Lung (tissue), 11 donors: ENCODE measurements at regions not wholly inside any gene's neighbourhood (a gene's known extent, or its start where the extent isn't known, plus 50 kb on each side); places are given as distances from the start of the nearest gene placed in this dataset.

ENCODE experiments used
- ATAC-seq: fragments of 200-7000 bp; cut with Tn5 transposase; one replicate; pipeline ENCODE4 v1.9.1; 2020; ENCODE audit warnings: moderate number of reproducible peaks; ENCODE audit not compliant: insufficient read depth, low FRiP score
- DNase-seq, 3 donors: peaks; one replicate each; pipeline ENCODE4 v3.0.0-alpha.2; 2013 to 2017
- H3K27ac ChIP-seq, 2 donors: one replicate each; pipeline ENCODE4 v1.5.1; 2013; ENCODE audit warnings: mild to moderate bottlenecking in 2 of 2, moderate library complexity in 2 of 2, control low read depth in 1 of 2, inconsistent platforms in 1 of 2, low read depth in 1 of 2, low read length in 1 of 2
- H3K27me3 ChIP-seq, 3 donors: one replicate each; pipeline ENCODE4 v1.5.1; 2013; ENCODE audit warnings: low read length in 2 of 3; ENCODE audit not compliant: control insufficient read depth in 3 of 3, insufficient read depth in 3 of 3
- H3K36me3 ChIP-seq, 4 donors: one replicate each; pipeline ENCODE4 v1.5.1; 2013; ENCODE audit warnings: low read length in 4 of 4, mild to moderate bottlenecking in 1 of 4, moderate library complexity in 1 of 4; ENCODE audit not compliant: control insufficient read depth in 4 of 4, insufficient read depth in 4 of 4
- H3K4me1 ChIP-seq, 5 donors: one replicate each; pipeline ENCODE4 v1.5.1; 2013; ENCODE audit warnings: low read length in 5 of 5, mild to moderate bottlenecking in 2 of 5, moderate library complexity in 1 of 5; ENCODE audit not compliant: control insufficient read depth in 5 of 5, insufficient read depth in 5 of 5
- H3K4me3 ChIP-seq: one replicate; pipeline ENCODE4 v1.5.1; 2013; ENCODE audit warnings: mild to moderate bottlenecking, control low read depth, moderate library complexity
- H3K9ac ChIP-seq, 2 donors: one replicate each; pipeline ENCODE4 v1.5.1; 2013; ENCODE audit warnings: low read length in 2 of 2, control low read depth in 1 of 2; ENCODE audit not compliant: insufficient read depth in 1 of 2
- H3K9me3 ChIP-seq, 4 donors: one replicate each; pipeline ENCODE4 v1.5.1; 2013; ENCODE audit warnings: low read length in 3 of 4, mild to moderate bottlenecking in 1 of 4, moderate library complexity in 1 of 4; ENCODE audit not compliant: control insufficient read depth in 4 of 4, insufficient read depth in 3 of 4
- WGBS, 2 donors: extraction: QIAGEN DNeasy Blood & Tissue Kit; methylation state at CpG; one replicate each; pipeline ENCODE4 v1.1.7; 2013; 5-methylcytosine and 5-hydroxymethylcytosine counted together
- TF ChIP-seq, protein P1 (sequence below): IDR thresholded peaks from 2 replicates; pipeline ENCODE4 v1.5.1; 2012; ENCODE audit warnings: mild to moderate bottlenecking; ENCODE audit errors: control extremely low read depth, extremely low read depth
- donor health status: control.
- donor health status: control.
- donor health status: Bipolar disorder and iron deficiency.
- donor health status: healthy.
- donor health status: DM: yes; HTN: yes; CAD: no.

DNA sequence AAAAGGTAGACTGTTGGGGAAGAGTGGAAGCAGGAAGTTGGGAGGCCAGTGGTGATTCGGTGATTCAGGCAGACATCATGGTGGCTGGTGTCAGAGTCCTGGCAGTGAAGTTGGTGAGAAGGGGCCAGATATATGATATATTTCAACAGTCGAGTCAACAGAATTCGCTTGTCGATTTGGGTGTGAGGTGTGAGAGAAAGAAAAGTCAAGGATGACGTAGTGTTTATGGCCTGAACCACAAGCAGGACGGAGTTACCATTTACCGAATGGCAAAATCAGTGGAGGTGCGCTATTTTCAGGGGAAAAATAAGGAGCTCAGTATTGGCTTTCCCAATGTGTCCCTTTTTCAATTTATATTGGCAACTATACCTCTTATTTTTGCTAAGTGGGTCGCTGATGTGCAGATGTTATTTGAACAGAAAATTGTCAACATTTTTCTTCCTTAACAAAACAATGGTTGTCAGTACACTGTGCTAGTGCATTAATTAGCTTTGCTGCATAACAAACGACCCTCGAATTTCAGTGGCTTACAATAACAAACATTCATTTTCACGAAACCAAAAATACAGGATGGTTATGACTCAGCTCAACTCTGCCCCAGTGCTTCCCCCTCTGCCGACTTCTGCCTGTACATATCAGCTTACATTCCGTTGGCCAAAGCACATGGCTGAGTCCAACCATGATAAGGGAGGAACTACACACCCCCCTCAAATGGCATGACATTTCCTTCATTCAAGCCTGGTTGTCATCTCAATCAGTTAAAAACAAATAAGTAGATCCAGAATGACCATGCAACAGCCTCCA, 255.0 kb upstream of the ZFP64 start:
- Histone ChIP-seq H3K27me3 (no peaks in the 10 kb centered on the region), H3K4me3 (no peak overlapping the region), H3K27ac (no peak overlapping the region), H3K36me3 (no peaks in the 10 kb centered on the region), H3K4me1 (no peaks in the 10 kb centered on the region), H3K9ac (no peak overlapping the region), H3K9me3 (no peaks in the 10 kb centered on the region)
- 84 to 90% methylated on average over 14 of the region's 14 CpGs for WGBS, 2 donors
- TF ChIP-seq, protein P1, sequence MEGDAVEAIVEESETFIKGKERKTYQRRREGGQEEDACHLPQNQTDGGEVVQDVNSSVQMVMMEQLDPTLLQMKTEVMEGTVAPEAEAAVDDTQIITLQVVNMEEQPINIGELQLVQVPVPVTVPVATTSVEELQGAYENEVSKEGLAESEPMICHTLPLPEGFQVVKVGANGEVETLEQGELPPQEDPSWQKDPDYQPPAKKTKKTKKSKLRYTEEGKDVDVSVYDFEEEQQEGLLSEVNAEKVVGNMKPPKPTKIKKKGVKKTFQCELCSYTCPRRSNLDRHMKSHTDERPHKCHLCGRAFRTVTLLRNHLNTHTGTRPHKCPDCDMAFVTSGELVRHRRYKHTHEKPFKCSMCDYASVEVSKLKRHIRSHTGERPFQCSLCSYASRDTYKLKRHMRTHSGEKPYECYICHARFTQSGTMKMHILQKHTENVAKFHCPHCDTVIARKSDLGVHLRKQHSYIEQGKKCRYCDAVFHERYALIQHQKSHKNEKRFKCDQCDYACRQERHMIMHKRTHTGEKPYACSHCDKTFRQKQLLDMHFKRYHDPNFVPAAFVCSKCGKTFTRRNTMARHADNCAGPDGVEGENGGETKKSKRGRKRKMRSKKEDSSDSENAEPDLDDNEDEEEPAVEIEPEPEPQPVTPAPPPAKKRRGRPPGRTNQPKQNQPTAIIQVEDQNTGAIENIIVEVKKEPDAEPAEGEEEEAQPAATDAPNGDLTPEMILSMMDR: no peak
- no peak for ATAC-seq
- no peak for DNase-seq

- peaks cover 0 to 4% (median 0%) of the 10 kb centered on the region in 5 donors for H3K4me1 ChIP-seq
- H3K27me3 ChIP-seq: peaks cover 0 to 4% (median 0%) of the 10 kb centered on the region in 3 donors
- DNase-seq (no peak), ATAC-seq (no peak)
- no peaks in the 10 kb centered on the region for H3K9me3 ChIP-seq
- H3K27ac ChIP-seq: no peak overlapping the region
- H3K4me3 ChIP-seq: no peak overlapping the region
- WGBS, 2 donors: 39 to 40% methylated on average over 1 of the region's 1 CpG
- no peak overlapping the region for H3K9ac ChIP-seq
- no peaks in the 10 kb centered on the region for H3K36me3 ChIP-seq
- TF ChIP-seq, protein P1: no peak
Observed at GRCh38 chr20:52444455-52444854, 252.9 kb upstream of the ZFP64 start.

DNA sequence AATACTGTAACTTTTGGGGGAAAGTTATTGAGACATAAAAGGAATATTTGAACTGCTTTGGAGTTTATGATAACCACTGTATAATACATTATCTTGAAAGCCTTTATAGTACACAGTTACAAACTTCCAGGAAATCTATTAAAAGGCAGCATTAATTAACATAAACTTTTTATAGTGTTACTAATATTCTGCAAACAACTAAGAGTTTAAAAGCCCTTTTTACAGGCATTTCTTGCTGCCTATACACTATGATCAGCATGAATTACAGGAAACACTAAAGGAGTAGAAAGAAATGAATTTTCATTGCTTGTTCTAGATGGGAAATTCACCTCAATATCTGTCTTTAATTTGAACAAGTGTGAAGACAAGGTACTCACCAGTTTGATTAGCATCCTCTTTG, 252.3 kb upstream of the ZFP64 start:
- TF ChIP-seq, protein P1: no peak
- Histone ChIP-seq H3K27me3 (peaks cover 0 to 4% (median 0%) of the 10 kb centered on the region in 3 donors), H3K9ac (no peak overlapping the region), H3K4me3 (no peak overlapping the region), H3K36me3 (no peaks in the 10 kb centered on the region), H3K9me3 (no peaks in the 10 kb centered on the region), H3K4me1 (peaks cover 0 to 4% (median 0%) of the 10 kb centered on the region in 5 donors), H3K27ac (no peak overlapping the region)
- ATAC-seq (no peak), DNase-seq (no peak)
